HEK293 (cell line): ENCODE measurements at regions not wholly inside any gene's neighbourhood (a gene's known extent, or its start where the extent isn't known, plus 50 kb on each side); places are given as distances from the start of the nearest gene placed in this dataset.

ENCODE experiments used
- CTCF ChIA-PET: fragments of 350-600 bp; formaldehyde crosslinking; extraction: SDS; loops from one replicate; lab custom pipeline; 2021; ENCODE audit warnings: antibody characterized with exemption; lab: Yijun Ruan, JAX
- POLR2A ChIA-PET: fragments of 300-600 bp; formaldehyde crosslinking; extraction: SDS; loops from one replicate; lab custom pipeline; 2020; ENCODE audit warnings: antibody characterized with exemption, inconsistent platforms; lab: Yijun Ruan, JAX
- H3K27ac ChIP-seq: fragments of 200-500 bp; sonication (Bioruptor generic); 2 replicates; pipeline ENCODE4 v1.5.1; 2014; ENCODE audit warnings: low read depth, low read length, control low read depth, inconsistent platforms; ENCODE audit errors: extremely low read depth
- H3K36me3 ChIP-seq, 2 experiments: fragments of 200-500 bp in 1 of 2; sonication (Bioruptor generic) in 1 of 2; 1 replicate in 1 of 2; 2 replicates in 1 of 2; pipeline ENCODE4 v1.5.1; 2014 to 2017; ENCODE audit warnings: inconsistent platforms in 2 of 2, low read length in 2 of 2; ENCODE audit not compliant: control insufficient read depth in 2 of 2, insufficient read depth in 1 of 2
- H3K4me1 ChIP-seq: fragments of 200-500 bp; sonication (Bioruptor generic); 2 replicates; pipeline ENCODE4 v1.5.1; 2014; ENCODE audit warnings: mild to moderate bottlenecking, low read length, inconsistent platforms; ENCODE audit not compliant: control insufficient read depth, insufficient read depth
- H3K4me3 ChIP-seq: 2 replicates; pipeline ENCODE4 v1.5.1; 2011; ENCODE audit warnings: low read depth, mild to moderate bottlenecking, control low read depth, low read length, moderate library complexity
- H3K9me3 ChIP-seq: fragments of 200-500 bp; sonication (Bioruptor generic); 2 replicates; pipeline ENCODE4 v1.5.1; 2014; ENCODE audit warnings: low read depth, low read length, inconsistent platforms; ENCODE audit not compliant: control insufficient read depth, insufficient read depth
- GFI1B ChIP-seq: fragments of 450-650 bp; formaldehyde crosslinking; IDR thresholded peaks from 2 replicates; pipeline ENCODE4 v1.5.1; 2016; ENCODE audit warnings: missing biosample characterization, missing genetic modification characterization
- GLI2 ChIP-seq: fragments of 450-650 bp; formaldehyde crosslinking; IDR thresholded peaks from 2 replicates; pipeline ENCODE4; 2017; ENCODE audit warnings: missing biosample characterization, missing genetic modification characterization, low read depth, borderline replicate concordance
- IKZF3 ChIP-seq: fragments of 450-650 bp; IDR thresholded peaks from 2 replicates; pipeline ENCODE4 v1.5.0; 2018; ENCODE audit warnings: missing biosample characterization, mild to moderate bottlenecking, missing genetic modification characterization, moderate library complexity
- KLF10 ChIP-seq: fragments of 450-650 bp; IDR thresholded peaks from 2 replicates; pipeline ENCODE4 v1.5.1; 2018; ENCODE audit warnings: missing biosample characterization, mild to moderate bottlenecking, missing genetic modification characterization
- MYNN ChIP-seq: fragments of 450-650 bp; formaldehyde crosslinking; IDR thresholded peaks from 2 replicates; pipeline ENCODE4 v1.5.1; 2016; ENCODE audit warnings: missing biosample characterization, missing genetic modification characterization, borderline replicate concordance
- REPIN1 ChIP-seq: fragments of 450-650 bp; formaldehyde crosslinking; IDR thresholded peaks from 2 replicates; pipeline ENCODE4 v1.5.1; 2017; ENCODE audit warnings: missing biosample characterization, missing genetic modification characterization, low read depth
- SALL2 ChIP-seq: fragments of 450-650 bp; formaldehyde crosslinking; IDR thresholded peaks from 2 replicates; pipeline ENCODE4 v1.5.0; 2017; ENCODE audit warnings: missing biosample characterization, mild to moderate bottlenecking, missing genetic modification characterization, borderline replicate concordance
- SETDB1 ChIP-seq: IDR thresholded peaks from one replicate; pipeline ENCODE4 v1.6.1; 2017; ENCODE audit warnings: mild to moderate bottlenecking, low read length, moderate library complexity, mixed read lengths; ENCODE audit not compliant: insufficient read length
- ZBTB21 ChIP-seq: fragments of 450-650 bp; formaldehyde crosslinking; IDR thresholded peaks from 2 replicates; pipeline ENCODE4 v1.5.1; 2017; ENCODE audit warnings: missing biosample characterization, missing genetic modification characterization
- ZFHX2 ChIP-seq: fragments of 450-650 bp; formaldehyde crosslinking; conservative IDR thresholded peaks from 2 replicates; pipeline ENCODE4 v1.5.1; 2016; ENCODE audit warnings: missing biosample characterization, missing genetic modification characterization
- ZFP37 ChIP-seq: fragments of 450-650 bp; formaldehyde crosslinking; IDR thresholded peaks from 2 replicates; pipeline ENCODE4 v1.5.1; 2016; ENCODE audit warnings: missing biosample characterization, missing genetic modification characterization
- ZNF133 ChIP-seq: fragments of 450-650 bp; formaldehyde crosslinking; IDR thresholded peaks from 2 replicates; pipeline ENCODE4 v1.5.1; 2016; ENCODE audit warnings: missing biosample characterization, missing genetic modification characterization
- ZNF24 ChIP-seq: fragments of 450-650 bp; formaldehyde crosslinking; IDR thresholded peaks from 2 replicates; pipeline ENCODE4 v1.5.1; 2016; ENCODE audit warnings: missing biosample characterization, missing genetic modification characterization
- ZNF302 ChIP-seq: fragments of 450-650 bp; formaldehyde crosslinking; IDR thresholded peaks from 2 replicates; pipeline ENCODE4 v1.5.1; 2016; ENCODE audit warnings: missing biosample characterization, missing genetic modification characterization, low read depth
- ZNF596 ChIP-seq: fragments of 450-650 bp; IDR thresholded peaks from 2 replicates; pipeline ENCODE4 v1.5.0; 2018; ENCODE audit warnings: missing biosample characterization, mild to moderate bottlenecking, missing genetic modification characterization, moderate library complexity
- ZNF645 ChIP-seq: fragments of 450-650 bp; formaldehyde crosslinking; IDR thresholded peaks from 2 replicates; pipeline ENCODE4; 2016; ENCODE audit warnings: missing biosample characterization, missing genetic modification characterization
- ZNF692 ChIP-seq: fragments of 450-650 bp; formaldehyde crosslinking; IDR thresholded peaks from 2 replicates; pipeline ENCODE4 v1.5.1; 2016; ENCODE audit warnings: missing biosample characterization, missing genetic modification characterization
- ZNF76 ChIP-seq: fragments of 450-650 bp; formaldehyde crosslinking; IDR thresholded peaks from 2 replicates; pipeline ENCODE4; 2016; ENCODE audit warnings: low read depth, missing biosample characterization, missing genetic modification characterization, borderline replicate concordance
- TF ChIP-seq, protein P1 (sequence below): fragments of 450-650 bp; formaldehyde crosslinking; IDR thresholded peaks from 2 replicates; pipeline ENCODE4 v1.5.1; 2016; ENCODE audit warnings: missing biosample characterization, missing genetic modification characterization
- TF ChIP-seq, protein P2 (sequence below): fragments of 450-650 bp; formaldehyde crosslinking; IDR thresholded peaks from 2 replicates; pipeline ENCODE4 v1.5.1; 2016; ENCODE audit warnings: missing biosample characterization, missing genetic modification characterization
- TF ChIP-seq, protein P3 (sequence below): fragments of 450-650 bp; formaldehyde crosslinking; IDR thresholded peaks from 2 replicates; pipeline ENCODE4 v1.5.1; 2016; ENCODE audit warnings: missing biosample characterization, missing genetic modification characterization
- TF ChIP-seq, protein P4 (sequence below): fragments of 450-650 bp; formaldehyde crosslinking; IDR thresholded peaks from 2 replicates; pipeline ENCODE4 v1.5.1; 2016; ENCODE audit warnings: missing biosample characterization, missing genetic modification characterization
- TF ChIP-seq, protein P5 (sequence below): fragments of 450-650 bp; formaldehyde crosslinking; IDR thresholded peaks from 2 replicates; pipeline ENCODE4 v1.5.1; 2016; ENCODE audit warnings: missing biosample characterization, missing genetic modification characterization

GRCh38 chr7:133470-133869 is 58.9 kb upstream of the FAM20C start:
- POLR2A ChIA-PET, result no interaction called here
- CTCF ChIA-PET, result no interaction called here
- Histone ChIP-seq H3K4me3 (no peak overlapping the region), H3K36me3 (no peaks in the 10 kb centered on the region), H3K4me1 (no peaks in the 10 kb centered on the region), H3K9me3 (no peaks in the 10 kb centered on the region), H3K27ac (no peak overlapping the region)
- TF ChIP-seq ZNF76 (tag by site-specific recombination) (no peak), MYNN (tag by site-specific recombination) (no peak), IKZF3 (tag by site-specific recombination) (no peak), SALL2 (tag by site-specific recombination) (no peak), SETDB1 (no peak), ZFP37 (tag by site-specific recombination) (no peak), ZNF302 (tag by site-specific recombination) (no peak), ZNF596 (tag by site-specific recombination) (no peak)
- TF ChIP-seq, protein P1, sequence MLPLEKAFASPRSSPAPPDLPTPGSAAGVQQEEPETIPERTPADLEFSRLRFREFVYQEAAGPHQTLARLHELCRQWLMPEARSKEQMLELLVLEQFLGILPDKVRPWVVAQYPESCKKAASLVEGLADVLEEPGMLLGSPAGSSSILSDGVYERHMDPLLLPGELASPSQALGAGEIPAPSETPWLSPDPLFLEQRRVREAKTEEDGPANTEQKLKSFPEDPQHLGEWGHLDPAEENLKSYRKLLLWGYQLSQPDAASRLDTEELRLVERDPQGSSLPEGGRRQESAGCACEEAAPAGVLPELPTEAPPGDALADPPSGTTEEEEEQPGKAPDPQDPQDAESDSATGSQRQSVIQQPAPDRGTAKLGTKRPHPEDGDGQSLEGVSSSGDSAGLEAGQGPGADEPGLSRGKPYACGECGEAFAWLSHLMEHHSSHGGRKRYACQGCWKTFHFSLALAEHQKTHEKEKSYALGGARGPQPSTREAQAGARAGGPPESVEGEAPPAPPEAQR (tag by site-specific recombination), result no peak
- TF ChIP-seq, protein P2, sequence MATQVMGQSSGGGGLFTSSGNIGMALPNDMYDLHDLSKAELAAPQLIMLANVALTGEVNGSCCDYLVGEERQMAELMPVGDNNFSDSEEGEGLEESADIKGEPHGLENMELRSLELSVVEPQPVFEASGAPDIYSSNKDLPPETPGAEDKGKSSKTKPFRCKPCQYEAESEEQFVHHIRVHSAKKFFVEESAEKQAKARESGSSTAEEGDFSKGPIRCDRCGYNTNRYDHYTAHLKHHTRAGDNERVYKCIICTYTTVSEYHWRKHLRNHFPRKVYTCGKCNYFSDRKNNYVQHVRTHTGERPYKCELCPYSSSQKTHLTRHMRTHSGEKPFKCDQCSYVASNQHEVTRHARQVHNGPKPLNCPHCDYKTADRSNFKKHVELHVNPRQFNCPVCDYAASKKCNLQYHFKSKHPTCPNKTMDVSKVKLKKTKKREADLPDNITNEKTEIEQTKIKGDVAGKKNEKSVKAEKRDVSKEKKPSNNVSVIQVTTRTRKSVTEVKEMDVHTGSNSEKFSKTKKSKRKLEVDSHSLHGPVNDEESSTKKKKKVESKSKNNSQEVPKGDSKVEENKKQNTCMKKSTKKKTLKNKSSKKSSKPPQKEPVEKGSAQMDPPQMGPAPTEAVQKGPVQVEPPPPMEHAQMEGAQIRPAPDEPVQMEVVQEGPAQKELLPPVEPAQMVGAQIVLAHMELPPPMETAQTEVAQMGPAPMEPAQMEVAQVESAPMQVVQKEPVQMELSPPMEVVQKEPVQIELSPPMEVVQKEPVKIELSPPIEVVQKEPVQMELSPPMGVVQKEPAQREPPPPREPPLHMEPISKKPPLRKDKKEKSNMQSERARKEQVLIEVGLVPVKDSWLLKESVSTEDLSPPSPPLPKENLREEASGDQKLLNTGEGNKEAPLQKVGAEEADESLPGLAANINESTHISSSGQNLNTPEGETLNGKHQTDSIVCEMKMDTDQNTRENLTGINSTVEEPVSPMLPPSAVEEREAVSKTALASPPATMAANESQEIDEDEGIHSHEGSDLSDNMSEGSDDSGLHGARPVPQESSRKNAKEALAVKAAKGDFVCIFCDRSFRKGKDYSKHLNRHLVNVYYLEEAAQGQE, result no peak

DNA sequence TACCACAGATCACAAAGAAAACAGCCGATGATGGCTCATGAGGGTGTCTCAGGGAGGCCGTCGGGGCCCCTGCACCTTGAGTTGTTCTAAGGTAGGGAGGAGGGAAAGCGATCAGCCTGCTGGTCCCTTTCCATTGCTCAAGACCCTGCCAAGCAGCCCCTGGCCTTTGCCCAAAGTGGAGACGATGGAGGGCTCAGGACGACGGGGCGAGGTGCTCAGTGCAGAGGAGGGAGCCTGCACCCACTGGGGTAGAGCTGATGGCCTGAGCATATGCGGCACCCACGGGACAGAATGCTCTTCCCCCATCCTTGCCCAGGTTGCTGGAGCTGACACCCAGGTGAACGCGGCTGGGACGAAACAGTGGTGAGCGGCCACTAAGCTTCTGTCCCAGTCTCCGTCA is 58.3 kb upstream of the FAM20C start:
- no peaks in the 10 kb centered on the region for H3K36me3 ChIP-seq
- H3K9me3 ChIP-seq, result no peaks in the 10 kb centered on the region
- no peak overlapping the region for H3K4me3 ChIP-seq
- CTCF ChIA-PET, result no interaction called here
- no peaks in the 10 kb centered on the region for H3K4me1 ChIP-seq
- POLR2A ChIA-PET, result no interaction called here
- H3K27ac ChIP-seq, result no peak overlapping the region
- TF ChIP-seq GFI1B, result no peak
- no peak for TF ChIP-seq KLF10
- TF ChIP-seq, protein P3, sequence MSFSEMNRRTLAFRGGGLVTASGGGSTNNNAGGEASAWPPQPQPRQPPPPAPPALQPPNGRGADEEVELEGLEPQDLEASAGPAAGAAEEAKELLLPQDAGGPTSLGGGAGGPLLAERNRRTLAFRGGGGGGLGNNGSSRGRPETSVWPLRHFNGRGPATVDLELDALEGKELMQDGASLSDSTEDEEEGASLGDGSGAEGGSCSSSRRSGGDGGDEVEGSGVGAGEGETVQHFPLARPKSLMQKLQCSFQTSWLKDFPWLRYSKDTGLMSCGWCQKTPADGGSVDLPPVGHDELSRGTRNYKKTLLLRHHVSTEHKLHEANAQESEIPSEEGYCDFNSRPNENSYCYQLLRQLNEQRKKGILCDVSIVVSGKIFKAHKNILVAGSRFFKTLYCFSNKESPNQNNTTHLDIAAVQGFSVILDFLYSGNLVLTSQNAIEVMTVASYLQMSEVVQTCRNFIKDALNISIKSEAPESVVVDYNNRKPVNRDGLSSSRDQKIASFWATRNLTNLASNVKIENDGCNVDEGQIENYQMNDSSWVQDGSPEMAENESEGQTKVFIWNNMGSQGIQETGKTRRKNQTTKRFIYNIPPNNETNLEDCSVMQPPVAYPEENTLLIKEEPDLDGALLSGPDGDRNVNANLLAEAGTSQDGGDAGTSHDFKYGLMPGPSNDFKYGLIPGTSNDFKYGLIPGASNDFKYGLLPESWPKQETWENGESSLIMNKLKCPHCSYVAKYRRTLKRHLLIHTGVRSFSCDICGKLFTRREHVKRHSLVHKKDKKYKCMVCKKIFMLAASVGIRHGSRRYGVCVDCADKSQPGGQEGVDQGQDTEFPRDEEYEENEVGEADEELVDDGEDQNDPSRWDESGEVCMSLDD (tag by site-specific recombination), result no peak
- no peak for TF ChIP-seq GLI2
- TF ChIP-seq ZNF692 (tag by site-specific recombination), result no peak
- TF ChIP-seq ZNF133 (tag by site-specific recombination), result no peak
- TF ChIP-seq ZNF645 (tag by site-specific recombination), result no peak
- TF ChIP-seq, protein P4, sequence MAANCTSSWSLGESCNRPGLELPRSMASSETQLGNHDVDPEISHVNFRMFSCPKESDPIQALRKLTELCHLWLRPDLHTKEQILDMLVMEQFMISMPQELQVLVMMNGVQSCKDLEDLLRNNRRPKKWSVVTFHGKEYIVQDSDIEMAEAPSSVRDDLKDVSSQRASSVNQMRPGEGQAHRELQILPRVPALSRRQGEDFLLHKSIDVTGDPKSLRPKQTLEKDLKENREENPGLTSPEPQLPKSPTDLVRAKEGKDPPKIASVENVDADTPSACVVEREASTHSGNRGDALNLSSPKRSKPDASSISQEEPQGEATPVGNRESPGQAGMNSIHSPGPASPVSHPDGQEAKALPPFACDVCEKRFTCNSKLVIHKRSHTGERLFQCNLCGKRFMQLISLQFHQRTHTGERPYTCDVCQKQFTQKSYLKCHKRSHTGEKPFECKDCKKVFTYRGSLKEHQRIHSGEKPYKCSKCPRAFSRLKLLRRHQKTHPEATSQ, result no peak
- TF ChIP-seq ZFHX2 (tag by site-specific recombination), result no peak
- TF ChIP-seq, protein P5, sequence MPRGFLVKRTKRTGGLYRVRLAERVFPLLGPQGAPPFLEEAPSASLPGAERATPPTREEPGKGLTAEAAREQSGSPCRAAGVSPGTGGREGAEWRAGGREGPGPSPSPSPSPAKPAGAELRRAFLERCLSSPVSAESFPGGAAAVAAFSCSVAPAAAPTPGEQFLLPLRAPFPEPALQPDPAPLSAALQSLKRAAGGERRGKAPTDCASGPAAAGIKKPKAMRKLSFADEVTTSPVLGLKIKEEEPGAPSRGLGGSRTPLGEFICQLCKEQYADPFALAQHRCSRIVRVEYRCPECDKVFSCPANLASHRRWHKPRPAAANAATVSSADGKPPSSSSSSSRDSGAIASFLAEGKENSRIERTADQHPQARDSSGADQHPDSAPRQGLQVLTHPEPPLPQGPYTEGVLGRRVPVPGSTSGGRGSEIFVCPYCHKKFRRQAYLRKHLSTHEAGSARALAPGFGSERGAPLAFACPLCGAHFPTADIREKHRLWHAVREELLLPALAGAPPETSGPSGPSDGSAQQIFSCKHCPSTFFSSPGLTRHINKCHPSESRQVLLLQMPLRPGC (tag by site-specific recombination), result no peak
- no peak for TF ChIP-seq ZNF24 (tag by site-specific recombination)
- no peak for TF ChIP-seq ZBTB21 (tag by site-specific recombination)
- no peak for TF ChIP-seq REPIN1 (tag by site-specific recombination)
